ENCODE measurements at regions not wholly inside any gene's neighbourhood (a gene's known extent, or its start where the extent isn't known, plus 50 kb on each side); places are given as distances from the start of the nearest gene placed in this dataset.

- ATAC-seq (no peak), FAIRE-seq (no peak), DNase-seq (ENCODE audit: low spot score) (no peak)
- in situ Hi-C loops (cut with HindIII; ENCODE audit: extremely low pct_ligation_motif_present, low pct_unique_long_range_greater_than_20kb): no loop called here
- Histone ChIP-seq H3K4me2 (ENCODE audit: low read depth, low read length) (no peak overlapping the region), H3K27me3 (ENCODE audit: control insufficient read depth in 1 of 2, insufficient read depth in 2 of 2, low read length in 2 of 2) (no peaks in the 10 kb centered on the region; a peak in 2 of 5 replicates), H3K27ac (ENCODE audit: extremely low read length, insufficient read depth, low read length) (no peak overlapping the region), H3K4me3 (replicated peaks in 1 of 3; ENCODE audit: insufficient read depth in 1 of 3, low read depth in 2 of 3, low read length in 3 of 3) (no peak overlapping the region), H3K4me1 (ENCODE audit: insufficient read depth, low read length) (no peaks in the 10 kb centered on the region; the same call in 1 of the 2 replicates), H4K20me1 (ENCODE audit: insufficient read depth, low read length) (no peaks in the 10 kb centered on the region), H3K36me3 (replicated peaks in 1 of 2; ENCODE audit: control insufficient read depth in 1 of 2, insufficient read depth in 2 of 2, low read length in 2 of 2) (no peaks in the 10 kb centered on the region), H3K79me2 (ENCODE audit: insufficient read depth, low read length) (no peaks in the 10 kb centered on the region), H3K9me3 (ENCODE audit: low read length) (no peaks in the 10 kb centered on the region), H3K9ac (ENCODE audit: insufficient read depth, low read depth, low read length) (no peak overlapping the region), H2AFZ (ENCODE audit: low read length) (no peak overlapping the region)
- no TSS peak for BruUV-seq (replicated peaks)
- intact Hi-C loops (cut with micrococcal nuclease; ENCODE audit: unreplicated experiment): no loop called here
- no peak for TF ChIP-seq ZFP62 (CRISPR knock-in tag; IDR thresholded peaks at IDR 0.05)
- no peak for TF ChIP-seq ZNF816 (CRISPR knock-in tag; IDR thresholded peaks at IDR 0.05; ENCODE audit: borderline replicate concordance)
- no peak for TF ChIP-seq TRIM24 (CRISPR knock-in tag; IDR thresholded peaks at IDR 0.05)
- no peak for TF ChIP-seq ZNF260 (CRISPR knock-in tag; IDR thresholded peaks at IDR 0.05; ENCODE audit: borderline replicate concordance, low read depth)
- TF ChIP-seq MAFF (IDR thresholded peaks at IDR 0.05; ENCODE audit: low read depth, low read length): peak; percentile 59
- TF ChIP-seq ARID5B (CRISPR knock-in tag; IDR thresholded peaks at IDR 0.05): no peak
- no peak for TF ChIP-seq SP4 (CRISPR knock-in tag; IDR thresholded peaks at IDR 0.05)
- TF ChIP-seq MAFK (conservative IDR thresholded peaks at IDR 0.05 in 1 of 2, IDR thresholded peaks at IDR 0.05 in 1 of 2; ENCODE audit: low read length in 2 of 2): peak; percentile 41 to 70; a peak in 3 of 4 replicates
- no peak for TF ChIP-seq SMC3 (IDR thresholded peaks at IDR 0.05; ENCODE audit: low read length)
- TF ChIP-seq BATF2 (CRISPR knock-in tag; IDR thresholded peaks at IDR 0.05): no peak
- no peak for TF ChIP-seq FOXK2 (IDR thresholded peaks at IDR 0.05)
- TF ChIP-seq PRMT3 (CRISPR knock-in tag; IDR thresholded peaks at IDR 0.05; ENCODE audit: borderline replicate concordance, low read depth): no peak
- no peak for TF ChIP-seq ERF (CRISPR knock-in tag; IDR thresholded peaks at IDR 0.05)
- POLR2A ChIA-PET: no interaction called here
- WGBS (ENCODE audit: low lambda C conversion rate): 2% methylated on average over 10 of the region's 10 CpGs
- CTCF ChIA-PET (ENCODE audit: low intra/inter-chr PET ratio, low total read pairs): no interaction called here
Measured at GRCh38 chr5:168120401-168121137, 170.9 kb upstream of the WWC1 start.
